ENCODE measurements at regions not wholly inside any gene's neighbourhood (a gene's known extent, or its start where the extent isn't known, plus 50 kb on each side); places are given as distances from the start of the nearest gene placed in this dataset.

DNA sequence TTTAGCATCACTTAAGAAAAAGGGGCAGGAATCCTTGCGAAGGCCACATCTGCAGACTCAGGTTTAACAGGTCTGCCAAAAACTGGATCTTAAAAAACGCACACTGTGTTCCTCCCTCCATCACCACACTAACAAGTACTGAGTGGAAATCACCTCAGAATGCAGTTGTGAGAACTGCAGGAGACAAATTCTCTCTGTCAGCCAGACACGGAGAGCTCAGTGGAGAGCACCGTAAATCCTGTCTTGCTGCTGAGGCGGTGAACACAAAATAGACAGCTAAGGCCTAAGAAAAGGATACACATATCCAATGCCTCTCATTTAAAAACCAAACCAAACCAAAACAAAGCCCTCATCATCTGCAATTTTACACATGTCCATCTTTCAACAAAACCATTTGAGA is 1287.6 kb downstream of the EFNB2 start:
- no peak for TF ChIP-seq POU2F2 (IDR thresholded peaks at IDR 0.05; ENCODE audit: low read depth, low read length)
- TF ChIP-seq TAF1 (IDR thresholded peaks at IDR 0.05; ENCODE audit: low read depth, low read length): no peak
- no peak for TF ChIP-seq PAX5 (IDR thresholded peaks at IDR 0.05; ENCODE audit: insufficient read depth, low read length, severe bottlenecking)
- TF ChIP-seq SPI1 (IDR thresholded peaks at IDR 0.05; ENCODE audit: low read depth, low read length): no peak
- no peak for TF ChIP-seq POLR2AphosphoS5 (IDR thresholded peaks at IDR 0.05; ENCODE audit: low read depth, low read length)
- no peak for TF ChIP-seq POLR2A (IDR thresholded peaks at IDR 0.05; ENCODE audit: low read depth, low read length)
- DNase-seq (ENCODE audit: insufficient read length, low spot score): no peak
- FAIRE-seq: no peak

DNA sequence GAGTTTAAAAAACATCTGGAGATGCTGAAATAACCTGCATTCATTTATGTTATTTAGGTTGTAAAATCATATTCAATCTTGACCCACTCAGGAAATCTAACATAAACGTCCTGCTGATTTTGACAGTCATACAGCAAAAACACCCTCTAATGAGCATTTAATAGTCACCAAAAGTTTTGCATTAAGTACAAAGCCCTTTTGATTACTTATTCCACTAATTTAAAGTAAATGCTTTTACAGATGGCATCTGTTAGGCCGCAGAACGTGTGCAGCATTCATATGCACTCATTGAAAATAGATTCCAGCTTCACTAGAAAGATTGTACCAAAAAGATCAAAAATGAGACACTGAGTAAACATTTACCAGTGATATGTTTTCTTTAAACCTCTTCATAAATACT is 1295.1 kb downstream of the EFNB2 start:
- DNase-seq (ENCODE audit: insufficient read length, low spot score) (no peak), FAIRE-seq (no peak)
- no peak for TF ChIP-seq POLR2AphosphoS5 (IDR thresholded peaks at IDR 0.05; ENCODE audit: low read depth, low read length)
- TF ChIP-seq TAF1 (IDR thresholded peaks at IDR 0.05; ENCODE audit: low read depth, low read length): no peak
- no peak for TF ChIP-seq POU2F2 (IDR thresholded peaks at IDR 0.05; ENCODE audit: low read depth, low read length)
- no peak for TF ChIP-seq PAX5 (IDR thresholded peaks at IDR 0.05; ENCODE audit: insufficient read depth, low read length, severe bottlenecking)
- TF ChIP-seq SPI1 (IDR thresholded peaks at IDR 0.05; ENCODE audit: low read depth, low read length): no peak
- TF ChIP-seq POLR2A (IDR thresholded peaks at IDR 0.05; ENCODE audit: low read depth, low read length): no peak

DNA sequence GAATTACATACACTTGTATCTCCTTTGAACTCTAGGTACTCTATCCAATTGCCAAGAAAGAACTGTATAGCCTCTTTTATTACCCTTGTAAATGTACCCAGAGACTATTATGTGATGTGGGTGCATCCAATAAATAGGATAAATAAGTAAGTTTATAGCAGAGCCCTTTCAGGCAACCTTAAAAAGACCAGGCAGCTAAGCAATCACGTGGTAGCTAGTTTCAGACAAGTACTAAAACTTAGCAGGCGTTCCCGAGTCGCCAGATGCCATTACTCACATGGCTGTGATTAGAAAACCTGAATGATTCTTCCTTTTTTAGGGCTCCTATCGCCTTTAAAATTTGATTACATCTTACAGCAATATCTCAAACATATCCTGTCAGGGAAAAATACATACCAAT is 1303.0 kb downstream of the EFNB2 start:
- no peak for FAIRE-seq
- TF ChIP-seq POU2F2 (IDR thresholded peaks at IDR 0.05; ENCODE audit: low read depth, low read length): no peak
- no peak for TF ChIP-seq POLR2AphosphoS5 (IDR thresholded peaks at IDR 0.05; ENCODE audit: low read depth, low read length)
- no peak for TF ChIP-seq TAF1 (IDR thresholded peaks at IDR 0.05; ENCODE audit: low read depth, low read length)
- TF ChIP-seq POLR2A (IDR thresholded peaks at IDR 0.05; ENCODE audit: low read depth, low read length): no peak
- no peak for TF ChIP-seq SPI1 (IDR thresholded peaks at IDR 0.05; ENCODE audit: low read depth, low read length)
- TF ChIP-seq PAX5 (IDR thresholded peaks at IDR 0.05; ENCODE audit: insufficient read depth, low read length, severe bottlenecking): no peak
- no peak for DNase-seq (ENCODE audit: insufficient read length, low spot score)

DNA sequence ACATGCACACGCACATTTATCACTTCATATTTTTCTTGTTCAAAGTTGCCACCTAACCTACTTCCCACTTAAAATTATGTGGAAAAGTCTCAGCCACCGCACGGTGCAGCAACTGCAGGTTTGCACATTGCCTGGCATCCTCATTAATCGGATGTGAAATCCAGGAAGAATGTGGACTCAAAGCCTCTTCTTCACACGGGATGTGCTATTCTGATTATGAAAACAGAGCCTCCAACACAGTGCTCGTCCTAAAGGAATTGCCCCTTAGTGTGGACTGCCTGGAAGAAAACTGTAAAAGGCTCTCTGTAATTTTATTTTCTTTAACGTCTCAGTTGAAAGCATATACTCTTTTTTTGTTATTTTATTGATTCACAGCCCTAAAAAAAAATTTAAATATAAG is 1303.5 kb downstream of the EFNB2 start:
- no peak for DNase-seq (ENCODE audit: insufficient read length, low spot score)
- no peak for FAIRE-seq
- TF ChIP-seq SPI1 (IDR thresholded peaks at IDR 0.05; ENCODE audit: low read depth, low read length) (no peak), POLR2A (IDR thresholded peaks at IDR 0.05; ENCODE audit: low read depth, low read length) (no peak), POU2F2 (IDR thresholded peaks at IDR 0.05; ENCODE audit: low read depth, low read length) (no peak), TAF1 (IDR thresholded peaks at IDR 0.05; ENCODE audit: low read depth, low read length) (no peak), POLR2AphosphoS5 (IDR thresholded peaks at IDR 0.05; ENCODE audit: low read depth, low read length) (no peak), PAX5 (IDR thresholded peaks at IDR 0.05; ENCODE audit: insufficient read depth, low read length, severe bottlenecking) (no peak)

DNA sequence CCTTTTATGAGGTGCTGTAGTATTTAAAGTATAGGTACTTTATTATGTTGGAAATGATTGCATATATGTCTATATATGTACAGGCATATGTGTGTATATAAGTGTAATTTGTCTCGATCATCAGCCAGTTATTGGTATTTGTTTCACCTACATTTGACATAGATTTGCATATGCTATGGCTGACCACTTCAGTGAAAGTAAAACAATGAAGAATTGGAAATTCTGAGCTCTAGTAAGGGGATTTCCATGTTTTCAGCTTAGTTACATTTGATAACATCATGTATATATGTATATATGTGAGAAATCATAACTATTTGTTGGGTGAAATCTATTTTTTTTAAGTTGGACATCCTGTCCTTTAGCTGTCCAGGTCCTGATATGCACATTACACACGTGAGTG is 1303.9 kb downstream of the EFNB2 start:
- FAIRE-seq (no peak), DNase-seq (ENCODE audit: insufficient read length, low spot score) (no peak)
- no peak for TF ChIP-seq POLR2A (IDR thresholded peaks at IDR 0.05; ENCODE audit: low read depth, low read length)
- TF ChIP-seq SPI1 (IDR thresholded peaks at IDR 0.05; ENCODE audit: low read depth, low read length): no peak
- no peak for TF ChIP-seq POLR2AphosphoS5 (IDR thresholded peaks at IDR 0.05; ENCODE audit: low read depth, low read length)
- no peak for TF ChIP-seq TAF1 (IDR thresholded peaks at IDR 0.05; ENCODE audit: low read depth, low read length)
- TF ChIP-seq POU2F2 (IDR thresholded peaks at IDR 0.05; ENCODE audit: low read depth, low read length): no peak
- TF ChIP-seq PAX5 (IDR thresholded peaks at IDR 0.05; ENCODE audit: insufficient read depth, low read length, severe bottlenecking): no peak

DNA sequence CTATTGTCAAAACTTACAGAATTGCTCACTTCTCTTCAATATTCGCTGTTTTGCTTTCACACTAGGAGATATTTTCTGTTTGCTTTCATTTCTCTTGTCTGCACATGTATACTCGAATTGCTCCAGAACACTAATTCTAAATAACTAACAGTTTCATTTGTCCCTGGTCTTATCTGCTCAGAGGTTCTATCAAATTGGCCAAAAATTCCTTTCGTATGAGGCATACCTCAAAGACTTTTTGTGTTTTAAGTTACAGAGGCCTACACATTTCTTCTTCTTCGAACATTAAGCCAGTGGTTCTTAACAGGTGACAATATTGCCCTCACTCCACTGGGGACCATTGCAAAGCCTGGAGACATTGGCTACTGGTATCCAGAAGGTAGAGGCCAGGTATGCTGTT is 1314.6 kb downstream of the EFNB2 start:
- DNase-seq (ENCODE audit: insufficient read length, low spot score) (no peak), FAIRE-seq (no peak)
- TF ChIP-seq POU2F2 (IDR thresholded peaks at IDR 0.05; ENCODE audit: low read depth, low read length) (no peak), PAX5 (IDR thresholded peaks at IDR 0.05; ENCODE audit: insufficient read depth, low read length, severe bottlenecking) (no peak), POLR2A (IDR thresholded peaks at IDR 0.05; ENCODE audit: low read depth, low read length) (no peak), POLR2AphosphoS5 (IDR thresholded peaks at IDR 0.05; ENCODE audit: low read depth, low read length) (no peak), SPI1 (IDR thresholded peaks at IDR 0.05; ENCODE audit: low read depth, low read length) (no peak), TAF1 (IDR thresholded peaks at IDR 0.05; ENCODE audit: low read depth, low read length) (no peak)

DNA sequence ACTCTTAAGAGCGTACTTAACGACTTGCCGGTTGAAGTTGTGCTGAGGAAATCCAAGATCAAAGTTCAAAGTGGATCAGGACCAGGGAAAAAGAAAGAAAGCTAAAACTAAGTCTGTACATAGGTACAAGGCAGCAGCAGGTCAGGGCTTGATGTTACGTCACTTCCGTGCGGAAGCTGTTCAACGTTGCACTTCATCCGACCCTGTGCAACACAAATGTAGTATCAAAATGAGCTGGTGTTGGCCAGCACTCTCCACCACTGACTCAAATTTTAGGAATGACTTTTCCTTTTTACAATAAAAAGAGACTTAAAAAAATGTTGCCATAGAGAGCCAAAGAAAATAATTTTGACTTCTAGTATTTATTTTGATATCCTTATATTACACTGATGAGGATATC is 1315.4 kb downstream of the EFNB2 start:
- no peak for TF ChIP-seq PAX5 (IDR thresholded peaks at IDR 0.05; ENCODE audit: insufficient read depth, low read length, severe bottlenecking)
- no peak for TF ChIP-seq POU2F2 (IDR thresholded peaks at IDR 0.05; ENCODE audit: low read depth, low read length)
- TF ChIP-seq SPI1 (IDR thresholded peaks at IDR 0.05; ENCODE audit: low read depth, low read length): no peak
- TF ChIP-seq TAF1 (IDR thresholded peaks at IDR 0.05; ENCODE audit: low read depth, low read length): no peak
- TF ChIP-seq POLR2AphosphoS5 (IDR thresholded peaks at IDR 0.05; ENCODE audit: low read depth, low read length): no peak
- TF ChIP-seq POLR2A (IDR thresholded peaks at IDR 0.05; ENCODE audit: low read depth, low read length): no peak
- DNase-seq (ENCODE audit: insufficient read length, low spot score) (no peak), FAIRE-seq (no peak)

DNA sequence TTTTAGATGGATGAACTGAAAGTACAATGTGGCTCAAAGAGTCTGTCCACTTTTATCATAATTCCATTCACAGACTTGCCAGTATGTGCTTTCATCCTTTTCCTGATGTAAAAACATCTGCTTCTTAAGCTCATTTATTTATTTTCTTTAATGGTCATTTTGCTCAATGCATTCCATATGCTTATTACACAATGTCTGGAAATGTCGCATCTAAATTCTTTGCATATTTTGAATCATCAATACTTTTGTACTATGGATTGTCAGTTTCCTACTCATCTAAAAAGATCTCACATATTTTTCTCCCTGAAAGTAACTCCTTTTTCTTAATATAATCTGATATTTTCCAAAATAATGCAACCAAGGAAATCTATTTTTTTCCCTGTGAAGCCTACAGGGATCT is 1315.8 kb downstream of the EFNB2 start:
- DNase-seq (ENCODE audit: insufficient read length, low spot score): no peak
- FAIRE-seq: no peak
- TF ChIP-seq SPI1 (IDR thresholded peaks at IDR 0.05; ENCODE audit: low read depth, low read length): no peak
- TF ChIP-seq PAX5 (IDR thresholded peaks at IDR 0.05; ENCODE audit: insufficient read depth, low read length, severe bottlenecking): no peak
- no peak for TF ChIP-seq TAF1 (IDR thresholded peaks at IDR 0.05; ENCODE audit: low read depth, low read length)
- TF ChIP-seq POLR2AphosphoS5 (IDR thresholded peaks at IDR 0.05; ENCODE audit: low read depth, low read length): no peak
- no peak for TF ChIP-seq POU2F2 (IDR thresholded peaks at IDR 0.05; ENCODE audit: low read depth, low read length)
- no peak for TF ChIP-seq POLR2A (IDR thresholded peaks at IDR 0.05; ENCODE audit: low read depth, low read length)

DNA sequence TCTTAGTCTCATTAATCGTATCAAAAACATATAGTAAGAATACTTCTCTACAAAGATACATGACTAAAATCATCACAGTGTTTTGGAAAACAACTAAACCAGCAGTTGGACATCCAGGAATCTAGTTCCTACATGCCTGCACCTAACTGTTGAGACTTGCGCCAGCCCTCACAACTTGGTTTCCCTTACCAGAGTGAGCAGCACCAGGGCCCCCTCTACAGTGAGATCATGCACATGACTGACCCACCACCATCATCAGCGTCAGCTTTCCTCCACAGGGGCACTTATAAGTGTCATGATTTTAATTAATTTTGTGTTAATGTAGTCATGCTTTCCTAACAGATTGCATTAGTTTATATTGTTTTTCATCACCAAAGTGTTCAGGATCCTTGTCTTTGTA is 1322.0 kb downstream of the EFNB2 start:
- FAIRE-seq (no peak), DNase-seq (ENCODE audit: insufficient read length, low spot score) (no peak)
- TF ChIP-seq SPI1 (IDR thresholded peaks at IDR 0.05; ENCODE audit: low read depth, low read length) (no peak), PAX5 (IDR thresholded peaks at IDR 0.05; ENCODE audit: insufficient read depth, low read length, severe bottlenecking) (no peak), POLR2A (IDR thresholded peaks at IDR 0.05; ENCODE audit: low read depth, low read length) (no peak), POU2F2 (IDR thresholded peaks at IDR 0.05; ENCODE audit: low read depth, low read length) (no peak), POLR2AphosphoS5 (IDR thresholded peaks at IDR 0.05; ENCODE audit: low read depth, low read length) (no peak), TAF1 (IDR thresholded peaks at IDR 0.05; ENCODE audit: low read depth, low read length) (no peak)

Measured in GM12891 (cell line).